GM21526 (cell line): ENCODE measurements at regions not wholly inside any gene's neighbourhood (a gene's known extent, or its start where the extent isn't known, plus 50 kb on each side); places are given as distances from the start of the nearest gene placed in this dataset.

Experiments used
- ATAC-seq: cut with Tn5 transposase; IDR thresholded peaks from one replicate; pipeline ENCODE4 v1.9.1; 2021; ENCODE audit warnings: moderate library complexity; ENCODE audit not compliant: unreplicated experiment, low FRiP score

- no peak for ATAC-seq
Measured at GRCh38 chr1:34270181-34270580, 93.5 kb downstream of the C1orf94 start.

GRCh38 chr1:34272152-34272551 lies 95.4 kb downstream of the C1orf94 start:
- no peak for ATAC-seq

GRCh38 chr1:34275150-34275549 lies 98.4 kb downstream of the C1orf94 start:
- ATAC-seq, result no peak

- ATAC-seq, result no peak
Measured at GRCh38 chr1:34276606-34277005, 99.9 kb downstream of the C1orf94 start.

- no peak for ATAC-seq
Measured at GRCh38 chr1:34277150-34277549, 100.4 kb downstream of the C1orf94 start.

GRCh38 chr1:34278211-34278610 lies 101.5 kb downstream of the C1orf94 start:
- no peak for ATAC-seq

GRCh38 chr1:34279971-34280370 lies 103.3 kb downstream of the C1orf94 start:
- no peak for ATAC-seq

GRCh38 chr1:34280509-34280908 lies 103.8 kb downstream of the C1orf94 start:
- ATAC-seq, result no peak

- ATAC-seq, result no peak
Measured at GRCh38 chr1:34283142-34283541, 106.4 kb downstream of the C1orf94 start.

GRCh38 chr1:34286511-34286910 lies 109.8 kb downstream of the C1orf94 start:
- no peak for ATAC-seq

GRCh38 chr1:34290831-34291230 lies 114.1 kb downstream of the C1orf94 start:
- ATAC-seq, result no peak

- ATAC-seq, result no peak
Measured at GRCh38 chr1:34292472-34292871, 115.8 kb downstream of the C1orf94 start.

- ATAC-seq, result no peak
Measured at GRCh38 chr1:34296059-34296458, 119.4 kb downstream of the C1orf94 start.

- ATAC-seq, result no peak
Measured at GRCh38 chr1:34302798-34303197, 126.1 kb downstream of the C1orf94 start.

- no peak for ATAC-seq
Measured at GRCh38 chr1:34303218-34303617, 126.5 kb downstream of the C1orf94 start.

- no peak for ATAC-seq
Measured at GRCh38 chr1:34306568-34306967, 129.9 kb downstream of the C1orf94 start.

GRCh38 chr1:34312359-34312758 lies 135.7 kb downstream of the C1orf94 start:
- no peak for ATAC-seq

GRCh38 chr1:34315974-34316373 lies 139.3 kb downstream of the C1orf94 start:
- ATAC-seq, result no peak

- no peak for ATAC-seq
Measured at GRCh38 chr1:34316773-34317172, 140.1 kb downstream of the C1orf94 start.

- no peak for ATAC-seq
Measured at GRCh38 chr1:34319218-34319617, 142.5 kb downstream of the C1orf94 start.

GRCh38 chr1:34320053-34320669 lies 143.5 kb downstream of the C1orf94 start:
- no peak for ATAC-seq

- no peak for ATAC-seq
Measured at GRCh38 chr1:34322969-34323368, 146.3 kb downstream of the C1orf94 start.

- ATAC-seq, result no peak
Measured at GRCh38 chr1:34324879-34325440, 148.3 kb downstream of the C1orf94 start.
